ENCODE measurements at regions not wholly inside any gene's neighbourhood (a gene's known extent, or its start where the extent isn't known, plus 50 kb on each side); places are given as distances from the start of the nearest gene placed in this dataset.
"Not testable (repeated sequence)": the region's sequence is repeated elsewhere in the genome, so short reads cannot be mapped to it uniquely, and the experiment has no call there.

GRCh38 chr1:60489916-60490480 lies 416.4 kb upstream of the C1orf87 start:
- not testable (repeated sequence) for DNase-seq

GRCh38 chr1:60488847-60489246 lies 415.3 kb upstream of the C1orf87 start:
- no peak for DNase-seq

- DNase-seq, result no peak
Measured at GRCh38 chr1:60487565-60488345, 414.2 kb upstream of the C1orf87 start.

- DNase-seq, result no peak
Measured at GRCh38 chr1:60483509-60483908, 409.9 kb upstream of the C1orf87 start.

GRCh38 chr1:60470246-60470645 lies 396.7 kb upstream of the C1orf87 start:
- no peak for DNase-seq

GRCh38 chr1:60463786-60464185 lies 390.2 kb upstream of the C1orf87 start:
- no peak for DNase-seq

- DNase-seq, result no peak
Measured at GRCh38 chr1:60463146-60463545, 389.6 kb upstream of the C1orf87 start.

GRCh38 chr1:60461925-60462595 lies 388.5 kb upstream of the C1orf87 start:
- DNase-seq, result no peak

GRCh38 chr1:60458111-60458510 lies 384.5 kb upstream of the C1orf87 start:
- no peak for DNase-seq

GRCh38 chr1:60449876-60450275 lies 376.3 kb upstream of the C1orf87 start:
- DNase-seq, result no peak

- DNase-seq, result no peak
Measured at GRCh38 chr1:60448850-60449249, 375.3 kb upstream of the C1orf87 start.

GRCh38 chr1:60444680-60445079 lies 371.1 kb upstream of the C1orf87 start:
- no peak for DNase-seq

- DNase-seq, result no peak
Measured at GRCh38 chr1:60436186-60436585, 362.6 kb upstream of the C1orf87 start.

GRCh38 chr1:60431593-60431992 lies 358.0 kb upstream of the C1orf87 start:
- DNase-seq, result no peak

- no peak for DNase-seq
Measured at GRCh38 chr1:60430375-60430774, 356.8 kb upstream of the C1orf87 start.

GRCh38 chr1:60428127-60428526 lies 354.6 kb upstream of the C1orf87 start:
- DNase-seq, result no peak

GRCh38 chr1:60427701-60428100 lies 354.1 kb upstream of the C1orf87 start:
- DNase-seq, result no peak

GRCh38 chr1:60427194-60427593 lies 353.6 kb upstream of the C1orf87 start:
- DNase-seq, result no peak

- DNase-seq, result no peak
Measured at GRCh38 chr1:60425528-60425927, 352.0 kb upstream of the C1orf87 start.

GRCh38 chr1:60423146-60423780 lies 349.7 kb upstream of the C1orf87 start:
- DNase-seq, result no peak

GRCh38 chr1:60421965-60422364 lies 348.4 kb upstream of the C1orf87 start:
- no peak for DNase-seq

- DNase-seq, result no peak
Measured at GRCh38 chr1:60419023-60419422, 345.5 kb upstream of the C1orf87 start.

- no peak for DNase-seq
Measured at GRCh38 chr1:60415696-60416095, 342.1 kb upstream of the C1orf87 start.

GRCh38 chr1:60413091-60413490 lies 339.5 kb upstream of the C1orf87 start:
- no peak for DNase-seq
